ENCODE measurements at regions not wholly inside any gene's neighbourhood (a gene's known extent, or its start where the extent isn't known, plus 50 kb on each side); places are given as distances from the start of the nearest gene placed in this dataset.

GRCh38 chr10:84895541-84895940, 567.2 kb downstream of the CCSER2 start (continued):
- TF ChIP-seq, protein P1, sequence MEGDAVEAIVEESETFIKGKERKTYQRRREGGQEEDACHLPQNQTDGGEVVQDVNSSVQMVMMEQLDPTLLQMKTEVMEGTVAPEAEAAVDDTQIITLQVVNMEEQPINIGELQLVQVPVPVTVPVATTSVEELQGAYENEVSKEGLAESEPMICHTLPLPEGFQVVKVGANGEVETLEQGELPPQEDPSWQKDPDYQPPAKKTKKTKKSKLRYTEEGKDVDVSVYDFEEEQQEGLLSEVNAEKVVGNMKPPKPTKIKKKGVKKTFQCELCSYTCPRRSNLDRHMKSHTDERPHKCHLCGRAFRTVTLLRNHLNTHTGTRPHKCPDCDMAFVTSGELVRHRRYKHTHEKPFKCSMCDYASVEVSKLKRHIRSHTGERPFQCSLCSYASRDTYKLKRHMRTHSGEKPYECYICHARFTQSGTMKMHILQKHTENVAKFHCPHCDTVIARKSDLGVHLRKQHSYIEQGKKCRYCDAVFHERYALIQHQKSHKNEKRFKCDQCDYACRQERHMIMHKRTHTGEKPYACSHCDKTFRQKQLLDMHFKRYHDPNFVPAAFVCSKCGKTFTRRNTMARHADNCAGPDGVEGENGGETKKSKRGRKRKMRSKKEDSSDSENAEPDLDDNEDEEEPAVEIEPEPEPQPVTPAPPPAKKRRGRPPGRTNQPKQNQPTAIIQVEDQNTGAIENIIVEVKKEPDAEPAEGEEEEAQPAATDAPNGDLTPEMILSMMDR (conservative IDR thresholded peaks at IDR 0.05; ENCODE audit: low read depth in 2 of 2) = no peak
- no peak for TF ChIP-seq EZH2phosphoT487 (IDR thresholded peaks at IDR 0.05; ENCODE audit: unreplicated experiment)
- TF ChIP-seq STAT1 (IDR thresholded peaks at IDR 0.05; ENCODE audit: unreplicated experiment) = no peak
- TF ChIP-seq ZNF331 (CRISPR knock-in tag; IDR thresholded peaks at IDR 0.05; ENCODE audit: low read depth) = no peak
- no peak for TF ChIP-seq ZNF114 (CRISPR knock-in tag; IDR thresholded peaks at IDR 0.05)
- no peak for TF ChIP-seq EZH2 (IDR thresholded peaks at IDR 0.05; ENCODE audit: low read depth, unreplicated experiment)

GRCh38 chr10:84896909-84897308, 568.5 kb downstream of the CCSER2 start:
- Histone ChIP-seq H3K4me1 (ENCODE audit: insufficient read depth) (no peaks in the 10 kb centered on the region), H3K27ac (ENCODE audit: low read depth) (no peak overlapping the region), H3K9me2 (ENCODE audit: insufficient read depth) (no peaks in the 10 kb centered on the region; the same call in 1 of the 2 replicates), H3K4me3 (no peak overlapping the region), H3K79me2 (replicated peaks; ENCODE audit: insufficient read depth) (no peaks in the 10 kb centered on the region), H3K27me3 (ENCODE audit: insufficient read depth) (no peaks in the 10 kb centered on the region), H2AFZ (no peak overlapping the region), H3K36me3 (ENCODE audit: insufficient read depth) (no peaks in the 10 kb centered on the region), H3F3A (replicated peaks; ENCODE audit: low read depth) (no peaks in the 10 kb centered on the region), H4K20me1 (replicated peaks; ENCODE audit: insufficient read depth) (no peaks in the 10 kb centered on the region), H3K4me2 (no peak overlapping the region)
- no peaks in the 10 kb centered on the region; the same call in 2 of the 3 replicates for H3K4me1 Mint-ChIP-seq
- DNase-seq (ENCODE audit: low spot score) (no peak), ATAC-seq (no peak)
- H3K36me3 Mint-ChIP-seq (ENCODE audit: low read depth) = no peaks in the 10 kb centered on the region; the same call in 2 of the 3 replicates
- H3K27me3 Mint-ChIP-seq (ENCODE audit: insufficient read depth, low read depth, poor library complexity) = peaks cover 3% of the 10 kb centered on the region
- H3K4me3 Mint-ChIP-seq = no peak overlapping the region
- peaks cover 41% of the 10 kb centered on the region for H3K9me3 Mint-ChIP-seq
- TF ChIP-seq, protein P2, sequence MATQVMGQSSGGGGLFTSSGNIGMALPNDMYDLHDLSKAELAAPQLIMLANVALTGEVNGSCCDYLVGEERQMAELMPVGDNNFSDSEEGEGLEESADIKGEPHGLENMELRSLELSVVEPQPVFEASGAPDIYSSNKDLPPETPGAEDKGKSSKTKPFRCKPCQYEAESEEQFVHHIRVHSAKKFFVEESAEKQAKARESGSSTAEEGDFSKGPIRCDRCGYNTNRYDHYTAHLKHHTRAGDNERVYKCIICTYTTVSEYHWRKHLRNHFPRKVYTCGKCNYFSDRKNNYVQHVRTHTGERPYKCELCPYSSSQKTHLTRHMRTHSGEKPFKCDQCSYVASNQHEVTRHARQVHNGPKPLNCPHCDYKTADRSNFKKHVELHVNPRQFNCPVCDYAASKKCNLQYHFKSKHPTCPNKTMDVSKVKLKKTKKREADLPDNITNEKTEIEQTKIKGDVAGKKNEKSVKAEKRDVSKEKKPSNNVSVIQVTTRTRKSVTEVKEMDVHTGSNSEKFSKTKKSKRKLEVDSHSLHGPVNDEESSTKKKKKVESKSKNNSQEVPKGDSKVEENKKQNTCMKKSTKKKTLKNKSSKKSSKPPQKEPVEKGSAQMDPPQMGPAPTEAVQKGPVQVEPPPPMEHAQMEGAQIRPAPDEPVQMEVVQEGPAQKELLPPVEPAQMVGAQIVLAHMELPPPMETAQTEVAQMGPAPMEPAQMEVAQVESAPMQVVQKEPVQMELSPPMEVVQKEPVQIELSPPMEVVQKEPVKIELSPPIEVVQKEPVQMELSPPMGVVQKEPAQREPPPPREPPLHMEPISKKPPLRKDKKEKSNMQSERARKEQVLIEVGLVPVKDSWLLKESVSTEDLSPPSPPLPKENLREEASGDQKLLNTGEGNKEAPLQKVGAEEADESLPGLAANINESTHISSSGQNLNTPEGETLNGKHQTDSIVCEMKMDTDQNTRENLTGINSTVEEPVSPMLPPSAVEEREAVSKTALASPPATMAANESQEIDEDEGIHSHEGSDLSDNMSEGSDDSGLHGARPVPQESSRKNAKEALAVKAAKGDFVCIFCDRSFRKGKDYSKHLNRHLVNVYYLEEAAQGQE (IDR thresholded peaks at IDR 0.05; ENCODE audit: unreplicated experiment) = no peak
- no peak for TF ChIP-seq POLR2AphosphoS5 (IDR thresholded peaks at IDR 0.05; ENCODE audit: low read depth)
- TF ChIP-seq CREB1 (CRISPR knock-in tag; IDR thresholded peaks at IDR 0.05; ENCODE audit: low read depth) = no peak
- H3K27ac Mint-ChIP-seq = no peak overlapping the region

DNA sequence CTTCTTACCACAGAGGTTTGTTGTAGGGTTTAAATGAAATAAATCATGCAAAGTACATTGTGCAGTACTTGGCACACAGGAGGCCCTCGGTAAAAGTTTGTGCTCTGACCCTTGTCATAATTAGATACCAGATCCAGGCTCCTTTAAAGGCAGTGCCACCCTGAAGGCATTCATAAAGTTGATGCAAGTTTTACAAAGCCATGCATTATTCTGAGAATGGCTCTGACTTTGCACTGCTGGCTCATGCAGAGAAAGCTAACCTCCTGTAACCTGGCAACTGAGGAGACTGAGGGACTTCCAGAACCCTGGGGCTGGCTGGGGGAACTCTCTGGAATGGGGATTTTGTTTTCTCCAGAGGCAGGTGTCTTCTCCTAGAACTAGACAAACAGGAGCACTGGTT, 570.9 kb downstream of the CCSER2 start:
- no peaks in the 10 kb centered on the region for H3K9me2 ChIP-seq (ENCODE audit: insufficient read depth)
- no peak overlapping the region for H3K27ac ChIP-seq (ENCODE audit: low read depth)
- TF ChIP-seq, protein P3, sequence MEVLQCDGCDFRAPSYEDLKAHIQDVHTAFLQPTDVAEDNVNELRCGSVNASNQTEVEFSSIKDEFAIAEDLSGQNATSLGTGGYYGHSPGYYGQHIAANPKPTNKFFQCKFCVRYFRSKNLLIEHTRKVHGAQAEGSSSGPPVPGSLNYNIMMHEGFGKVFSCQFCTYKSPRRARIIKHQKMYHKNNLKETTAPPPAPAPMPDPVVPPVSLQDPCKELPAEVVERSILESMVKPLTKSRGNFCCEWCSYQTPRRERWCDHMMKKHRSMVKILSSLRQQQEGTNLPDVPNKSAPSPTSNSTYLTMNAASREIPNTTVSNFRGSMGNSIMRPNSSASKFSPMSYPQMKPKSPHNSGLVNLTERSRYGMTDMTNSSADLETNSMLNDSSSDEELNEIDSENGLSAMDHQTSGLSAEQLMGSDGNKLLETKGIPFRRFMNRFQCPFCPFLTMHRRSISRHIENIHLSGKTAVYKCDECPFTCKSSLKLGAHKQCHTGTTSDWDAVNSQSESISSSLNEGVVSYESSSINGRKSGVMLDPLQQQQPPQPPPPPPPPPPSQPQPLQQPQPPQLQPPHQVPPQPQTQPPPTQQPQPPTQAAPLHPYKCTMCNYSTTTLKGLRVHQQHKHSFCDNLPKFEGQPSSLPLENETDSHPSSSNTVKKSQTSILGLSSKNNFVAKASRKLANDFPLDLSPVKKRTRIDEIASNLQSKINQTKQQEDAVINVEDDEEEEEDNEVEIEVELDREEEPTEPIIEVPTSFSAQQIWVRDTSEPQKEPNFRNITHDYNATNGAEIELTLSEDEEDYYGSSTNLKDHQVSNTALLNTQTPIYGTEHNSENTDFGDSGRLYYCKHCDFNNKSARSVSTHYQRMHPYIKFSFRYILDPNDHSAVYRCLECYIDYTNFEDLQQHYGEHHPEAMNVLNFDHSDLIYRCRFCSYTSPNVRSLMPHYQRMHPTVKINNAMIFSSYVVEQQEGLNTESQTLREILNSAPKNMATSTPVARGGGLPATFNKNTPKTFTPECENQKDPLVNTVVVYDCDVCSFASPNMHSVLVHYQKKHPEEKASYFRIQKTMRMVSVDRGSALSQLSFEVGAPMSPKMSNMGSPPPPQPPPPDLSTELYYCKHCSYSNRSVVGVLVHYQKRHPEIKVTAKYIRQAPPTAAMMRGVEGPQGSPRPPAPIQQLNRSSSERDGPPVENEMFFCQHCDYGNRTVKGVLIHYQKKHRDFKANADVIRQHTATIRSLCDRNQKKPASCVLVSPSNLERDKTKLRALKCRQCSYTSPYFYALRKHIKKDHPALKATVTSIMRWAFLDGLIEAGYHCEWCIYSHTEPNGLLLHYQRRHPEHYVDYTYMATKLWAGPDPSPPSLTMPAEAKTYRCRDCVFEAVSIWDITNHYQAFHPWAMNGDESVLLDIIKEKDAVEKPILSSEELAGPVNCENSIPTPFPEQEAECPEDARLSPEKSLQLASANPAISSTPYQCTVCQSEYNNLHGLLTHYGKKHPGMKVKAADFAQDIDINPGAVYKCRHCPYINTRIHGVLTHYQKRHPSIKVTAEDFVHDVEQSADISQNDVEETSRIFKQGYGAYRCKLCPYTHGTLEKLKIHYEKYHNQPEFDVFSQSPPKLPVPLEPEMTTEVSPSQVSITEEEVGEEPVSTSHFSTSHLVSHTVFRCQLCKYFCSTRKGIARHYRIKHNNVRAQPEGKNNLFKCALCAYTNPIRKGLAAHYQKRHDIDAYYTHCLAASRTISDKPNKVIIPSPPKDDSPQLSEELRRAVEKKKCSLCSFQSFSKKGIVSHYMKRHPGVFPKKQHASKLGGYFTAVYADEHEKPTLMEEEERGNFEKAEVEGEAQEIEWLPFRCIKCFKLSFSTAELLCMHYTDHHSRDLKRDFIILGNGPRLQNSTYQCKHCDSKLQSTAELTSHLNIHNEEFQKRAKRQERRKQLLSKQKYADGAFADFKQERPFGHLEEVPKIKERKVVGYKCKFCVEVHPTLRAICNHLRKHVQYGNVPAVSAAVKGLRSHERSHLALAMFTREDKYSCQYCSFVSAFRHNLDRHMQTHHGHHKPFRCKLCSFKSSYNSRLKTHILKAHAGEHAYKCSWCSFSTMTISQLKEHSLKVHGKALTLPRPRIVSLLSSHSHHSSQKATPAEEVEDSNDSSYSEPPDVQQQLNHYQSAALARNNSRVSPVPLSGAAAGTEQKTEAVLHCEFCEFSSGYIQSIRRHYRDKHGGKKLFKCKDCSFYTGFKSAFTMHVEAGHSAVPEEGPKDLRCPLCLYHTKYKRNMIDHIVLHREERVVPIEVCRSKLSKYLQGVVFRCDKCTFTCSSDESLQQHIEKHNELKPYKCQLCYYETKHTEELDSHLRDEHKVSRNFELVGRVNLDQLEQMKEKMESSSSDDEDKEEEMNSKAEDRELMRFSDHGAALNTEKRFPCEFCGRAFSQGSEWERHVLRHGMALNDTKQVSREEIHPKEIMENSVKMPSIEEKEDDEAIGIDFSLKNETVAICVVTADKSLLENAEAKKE (CRISPR knock-in tag; IDR thresholded peaks at IDR 0.05) = no peak

More for the DNA sequence above, 570.9 kb downstream of the CCSER2 start:
- Histone ChIP-seq H3K27me3 (ENCODE audit: insufficient read depth) (no peaks in the 10 kb centered on the region), H3K4me2 (no peak overlapping the region), H3K4me1 (ENCODE audit: insufficient read depth) (no peaks in the 10 kb centered on the region), H4K20me1 (replicated peaks; ENCODE audit: insufficient read depth) (no peaks in the 10 kb centered on the region), H3F3A (replicated peaks; ENCODE audit: low read depth) (no peaks in the 10 kb centered on the region), H3K4me3 (no peak overlapping the region), H2AFZ (no peak overlapping the region), H3K36me3 (ENCODE audit: insufficient read depth) (no peaks in the 10 kb centered on the region), H3K79me2 (replicated peaks; ENCODE audit: insufficient read depth) (no peaks in the 10 kb centered on the region)
- no peak overlapping the region for H3K27ac Mint-ChIP-seq
- H3K4me1 Mint-ChIP-seq = no peaks in the 10 kb centered on the region; the same call in 2 of the 3 replicates
- DNase-seq (ENCODE audit: low spot score) = no peak
- H3K36me3 Mint-ChIP-seq (ENCODE audit: low read depth) = no peaks in the 10 kb centered on the region
- no peak for ATAC-seq
- H3K27me3 Mint-ChIP-seq (ENCODE audit: insufficient read depth, low read depth, poor library complexity) = peaks cover 2% of the 10 kb centered on the region
- no peak overlapping the region for H3K4me3 Mint-ChIP-seq
- peaks cover 38% of the 10 kb centered on the region for H3K9me3 Mint-ChIP-seq

Data from GM23338 (cell line).